ENCODE measurements at regions not wholly inside any gene's neighbourhood (a gene's known extent, or its start where the extent isn't known, plus 50 kb on each side); places are given as distances from the start of the nearest gene placed in this dataset.

GRCh38 chr2:236693531-236693930, 123.9 kb downstream of the ACKR3 start:
- DNase-seq: no peak

GRCh38 chr2:236694146-236694888, 124.7 kb downstream of the ACKR3 start:
- DNase-seq: no peak

GRCh38 chr2:236696834-236697233, 127.2 kb downstream of the ACKR3 start:
- no peak for DNase-seq

- no peak for DNase-seq
These were observed 128.5 kb downstream of the ACKR3 start for GRCh38 chr2:236698016-236698627.

GRCh38 chr2:236700703-236701102, 131.1 kb downstream of the ACKR3 start:
- no peak for DNase-seq

- no peak for DNase-seq
These were observed 133.2 kb downstream of the ACKR3 start for GRCh38 chr2:236702657-236703372.

GRCh38 chr2:236703373-236703709, 133.7 kb downstream of the ACKR3 start:
- DNase-seq: no peak

- DNase-seq: no peak
These were observed 134.3 kb downstream of the ACKR3 start for GRCh38 chr2:236703906-236704305.

GRCh38 chr2:236704887-236705286, 135.3 kb downstream of the ACKR3 start:
- no peak for DNase-seq

GRCh38 chr2:236705295-236706105, 135.9 kb downstream of the ACKR3 start:
- DNase-seq: no peak

GRCh38 chr2:236706288-236706687, 136.7 kb downstream of the ACKR3 start:
- DNase-seq: no peak

- DNase-seq: no peak
These were observed 137.2 kb downstream of the ACKR3 start for GRCh38 chr2:236706803-236707202.

- no peak for DNase-seq
These were observed 141.8 kb downstream of the ACKR3 start for GRCh38 chr2:236711440-236711839.

- no peak for DNase-seq
These were observed 142.7 kb downstream of the ACKR3 start for GRCh38 chr2:236712304-236712703.

- no peak for DNase-seq
These were observed 143.5 kb downstream of the ACKR3 start for GRCh38 chr2:236712961-236713673.

- DNase-seq: no peak
These were observed 144.5 kb downstream of the ACKR3 start for GRCh38 chr2:236714080-236714479.

- DNase-seq: no peak
These were observed 145.5 kb downstream of the ACKR3 start for GRCh38 chr2:236715077-236715476.

- no peak for DNase-seq
These were observed 145.9 kb downstream of the ACKR3 start for GRCh38 chr2:236715491-236715961.

GRCh38 chr2:236717120-236717519, 147.5 kb downstream of the ACKR3 start:
- DNase-seq: no peak

- DNase-seq: no peak
These were observed 148.1 kb downstream of the ACKR3 start for GRCh38 chr2:236717729-236718128.

- DNase-seq: no peak
These were observed 148.8 kb downstream of the ACKR3 start for GRCh38 chr2:236718207-236718992.

GRCh38 chr2:236719192-236719635, 149.6 kb downstream of the ACKR3 start:
- DNase-seq: no peak

Data from kidney glomerular epithelial cell (primary cell).